ENCODE measurements at regions not wholly inside any gene's neighbourhood (a gene's known extent, or its start where the extent isn't known, plus 50 kb on each side); places are given as distances from the start of the nearest gene placed in this dataset.

DNA sequence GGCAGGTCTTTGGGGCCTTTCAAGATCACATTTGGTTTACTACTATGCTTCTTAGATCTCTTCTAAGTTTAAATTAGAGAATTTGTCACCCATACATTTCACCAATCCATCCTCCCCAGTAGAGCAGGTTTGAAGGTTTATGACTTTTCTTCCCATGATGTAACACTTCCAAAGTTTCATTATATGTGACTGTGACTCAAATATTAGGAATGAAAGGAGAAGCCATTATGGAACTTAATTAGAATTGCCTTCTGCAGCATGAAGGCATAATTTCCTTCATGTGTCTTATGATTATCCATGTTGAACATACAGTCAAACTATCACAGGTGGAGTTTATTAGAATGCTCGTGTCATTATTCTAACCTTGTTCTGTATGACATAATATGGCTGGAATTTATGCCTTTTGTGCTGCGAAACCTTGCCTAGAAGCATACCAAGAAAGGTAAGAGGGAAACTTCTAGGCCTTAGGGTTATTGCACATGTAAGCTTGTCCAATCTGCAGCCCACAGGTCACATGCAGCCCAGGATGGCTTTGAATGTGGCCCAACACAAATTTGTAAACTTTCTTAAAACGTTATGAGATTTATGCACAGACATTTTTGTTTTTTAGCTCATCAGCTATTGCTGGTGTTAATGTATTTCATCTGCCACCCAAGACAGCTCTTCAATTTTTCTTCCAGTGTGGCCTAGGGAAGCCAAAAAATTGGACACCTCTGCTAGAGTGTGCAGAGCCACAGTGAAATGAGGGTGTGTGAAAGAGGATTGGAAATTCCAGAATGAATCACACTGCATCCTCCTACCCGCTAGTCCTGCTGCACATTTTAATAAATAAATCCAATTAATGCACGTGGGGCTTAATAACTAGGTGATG lies 133.6 kb downstream of the TMEM26 start:
- H3K27me3 ChIP-seq (ENCODE audit: control insufficient read depth in 1 of 2, insufficient read depth in 2 of 2, low read length in 2 of 2), result no peaks in the 10 kb centered on the region
- H3K9ac ChIP-seq (ENCODE audit: low read depth in 1 of 2, low read length in 2 of 2), result no peak overlapping the region
- H3K4me1 ChIP-seq (ENCODE audit: control insufficient read depth in 1 of 2, insufficient read depth in 2 of 2, low read length in 2 of 2), result no peaks in the 10 kb centered on the region
- no peak overlapping the region for H3K4me3 ChIP-seq (ENCODE audit: low read depth in 1 of 2, low read length in 2 of 2)
- H3K9me3 ChIP-seq (ENCODE audit: control insufficient read depth in 1 of 2, low read length in 2 of 2), result no peaks in the 10 kb centered on the region
- no peaks in the 10 kb centered on the region for H3K36me3 ChIP-seq (ENCODE audit: control insufficient read depth in 1 of 2, insufficient read depth in 2 of 2, low read length in 2 of 2)
- no peak overlapping the region for H3K27ac ChIP-seq (ENCODE audit: low read depth, low read length)

DNA sequence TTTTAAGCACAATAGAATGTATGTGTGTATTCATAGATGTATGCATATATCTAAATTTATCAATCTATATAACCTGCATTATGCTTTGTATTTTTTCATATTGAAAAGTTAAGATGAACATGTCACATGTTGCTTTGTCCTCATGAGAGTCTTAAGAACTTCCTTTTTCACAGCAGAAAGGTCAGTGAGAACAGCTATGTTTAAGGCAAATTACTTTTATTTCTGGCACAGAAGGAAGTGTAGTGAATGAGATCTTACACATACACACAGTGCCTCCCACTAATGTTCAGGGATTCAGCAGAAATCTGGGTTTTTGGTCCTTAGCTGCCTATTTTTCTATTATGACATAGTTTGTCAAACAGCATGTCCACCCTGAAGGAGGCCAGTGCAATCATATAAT lies 134.8 kb downstream of the TMEM26 start:
- Histone ChIP-seq H3K9me3 (ENCODE audit: control insufficient read depth in 1 of 2, low read length in 2 of 2) (no peaks in the 10 kb centered on the region), H3K9ac (ENCODE audit: low read depth in 1 of 2, low read length in 2 of 2) (no peak overlapping the region), H3K4me1 (ENCODE audit: control insufficient read depth in 1 of 2, insufficient read depth in 2 of 2, low read length in 2 of 2) (no peaks in the 10 kb centered on the region), H3K4me3 (ENCODE audit: low read depth in 1 of 2, low read length in 2 of 2) (no peak overlapping the region), H3K27ac (ENCODE audit: low read depth, low read length) (no peak overlapping the region), H3K36me3 (ENCODE audit: control insufficient read depth in 1 of 2, insufficient read depth in 2 of 2, low read length in 2 of 2) (no peaks in the 10 kb centered on the region), H3K27me3 (ENCODE audit: control insufficient read depth in 1 of 2, insufficient read depth in 2 of 2, low read length in 2 of 2) (no peaks in the 10 kb centered on the region)

DNA sequence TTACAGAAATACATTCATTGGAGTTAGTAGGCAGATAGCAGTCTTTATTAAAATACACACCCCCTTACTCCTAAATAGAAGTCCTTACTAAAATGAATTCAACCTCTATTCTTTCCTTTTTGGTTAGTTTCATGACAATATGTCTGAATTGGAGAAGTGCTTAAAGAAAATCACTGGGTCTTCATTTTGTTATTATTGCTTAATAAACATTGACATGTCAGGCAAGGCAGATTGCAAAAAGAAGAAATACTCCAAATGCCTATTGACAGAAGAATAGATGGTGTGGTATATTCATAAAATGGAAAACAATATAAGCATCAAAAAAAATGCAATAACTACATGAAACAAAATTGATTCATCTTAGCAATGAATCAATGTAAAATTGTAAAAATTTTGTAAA lies 135.5 kb downstream of the TMEM26 start:
- Histone ChIP-seq H3K9ac (ENCODE audit: low read depth in 1 of 2, low read length in 2 of 2) (no peak overlapping the region), H3K4me1 (ENCODE audit: control insufficient read depth in 1 of 2, insufficient read depth in 2 of 2, low read length in 2 of 2) (no peaks in the 10 kb centered on the region), H3K9me3 (ENCODE audit: control insufficient read depth in 1 of 2, low read length in 2 of 2) (no peaks in the 10 kb centered on the region), H3K4me3 (ENCODE audit: low read depth in 1 of 2, low read length in 2 of 2) (no peak overlapping the region), H3K36me3 (ENCODE audit: control insufficient read depth in 1 of 2, insufficient read depth in 2 of 2, low read length in 2 of 2) (no peaks in the 10 kb centered on the region), H3K27ac (ENCODE audit: low read depth, low read length) (no peak overlapping the region), H3K27me3 (ENCODE audit: control insufficient read depth in 1 of 2, insufficient read depth in 2 of 2, low read length in 2 of 2) (no peaks in the 10 kb centered on the region)

DNA sequence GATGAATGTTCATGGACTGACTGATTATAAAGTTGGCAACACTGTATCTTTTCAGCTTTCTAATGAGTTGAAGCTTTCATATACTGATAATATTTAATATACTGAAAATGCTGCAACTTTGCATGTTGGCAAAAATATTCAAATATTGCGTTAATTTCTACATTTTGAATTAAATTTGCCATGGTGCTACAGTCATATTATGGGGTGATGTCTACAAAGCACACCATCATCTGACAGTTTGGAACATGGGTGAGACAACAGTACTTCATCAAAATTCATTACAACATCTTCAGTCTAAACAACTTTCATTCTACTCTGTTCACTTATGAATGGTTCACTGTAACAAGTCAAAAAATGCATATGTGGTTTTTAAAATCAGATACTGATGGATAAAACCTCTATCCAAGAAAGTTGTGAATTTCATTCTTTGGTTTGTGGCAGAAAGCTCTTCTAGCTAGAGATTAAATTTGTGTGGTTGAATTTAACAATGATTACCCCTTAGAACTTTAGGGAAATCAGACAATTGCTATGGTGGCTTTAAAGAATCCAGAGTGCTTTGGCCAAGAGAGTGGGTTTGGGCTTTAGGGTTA lies 136.4 kb downstream of the TMEM26 start:
- Histone ChIP-seq H3K4me1 (ENCODE audit: control insufficient read depth in 1 of 2, insufficient read depth in 2 of 2, low read length in 2 of 2) (no peaks in the 10 kb centered on the region), H3K36me3 (ENCODE audit: control insufficient read depth in 1 of 2, insufficient read depth in 2 of 2, low read length in 2 of 2) (no peaks in the 10 kb centered on the region), H3K9me3 (ENCODE audit: control insufficient read depth in 1 of 2, low read length in 2 of 2) (no peaks in the 10 kb centered on the region), H3K27ac (ENCODE audit: low read depth, low read length) (no peak overlapping the region), H3K4me3 (ENCODE audit: low read depth in 1 of 2, low read length in 2 of 2) (no peak overlapping the region), H3K27me3 (ENCODE audit: control insufficient read depth in 1 of 2, insufficient read depth in 2 of 2, low read length in 2 of 2) (no peaks in the 10 kb centered on the region), H3K9ac (ENCODE audit: low read depth in 1 of 2, low read length in 2 of 2) (no peak overlapping the region)

DNA sequence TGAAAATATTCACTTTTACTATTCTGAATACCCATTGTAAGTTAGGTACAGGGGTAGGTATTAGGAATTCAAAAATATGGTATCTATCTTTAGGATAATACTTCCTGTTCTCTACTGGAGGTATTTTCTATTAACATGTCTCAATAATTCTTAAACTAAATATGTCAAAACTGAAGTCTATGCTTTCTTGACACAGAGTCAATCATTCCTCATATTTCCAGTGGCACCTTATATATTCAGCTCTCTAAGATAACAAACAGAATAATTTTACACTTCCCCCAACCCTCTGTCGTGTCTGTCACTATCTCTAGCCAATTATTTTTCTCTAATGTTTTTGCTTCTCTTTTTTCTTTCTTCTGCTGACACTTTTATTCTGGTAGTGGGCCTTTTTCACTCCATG lies 138.9 kb downstream of the TMEM26 start:
- Histone ChIP-seq H3K4me3 (ENCODE audit: low read depth in 1 of 2, low read length in 2 of 2) (no peak overlapping the region), H3K9me3 (ENCODE audit: control insufficient read depth in 1 of 2, low read length in 2 of 2) (no peaks in the 10 kb centered on the region), H3K4me1 (ENCODE audit: control insufficient read depth in 1 of 2, insufficient read depth in 2 of 2, low read length in 2 of 2) (no peaks in the 10 kb centered on the region), H3K27me3 (ENCODE audit: control insufficient read depth in 1 of 2, insufficient read depth in 2 of 2, low read length in 2 of 2) (no peaks in the 10 kb centered on the region), H3K9ac (ENCODE audit: low read depth in 1 of 2, low read length in 2 of 2) (no peak overlapping the region), H3K27ac (ENCODE audit: low read depth, low read length) (no peak overlapping the region), H3K36me3 (ENCODE audit: control insufficient read depth in 1 of 2, insufficient read depth in 2 of 2, low read length in 2 of 2) (no peaks in the 10 kb centered on the region)

DNA sequence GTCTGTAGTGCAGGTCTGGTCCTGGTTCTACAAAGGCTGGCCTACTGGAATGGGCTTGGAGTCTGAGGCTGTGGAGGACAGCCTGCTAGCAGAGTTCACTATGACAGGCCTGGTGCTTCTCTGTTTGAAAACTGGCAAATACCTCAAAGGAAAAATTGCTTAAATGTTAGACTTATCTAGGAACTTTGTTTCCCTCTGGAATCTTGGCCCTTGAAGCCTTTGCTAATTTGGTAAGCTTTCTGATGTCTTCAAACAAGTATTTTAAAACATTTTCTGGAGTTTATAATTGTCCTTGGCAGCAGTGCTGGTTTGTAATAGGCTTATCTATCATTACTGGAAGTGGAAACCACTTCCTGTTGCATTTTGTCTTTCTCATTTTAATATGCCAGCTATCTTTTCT lies 139.7 kb downstream of the TMEM26 start:
- no peak overlapping the region for H3K27ac ChIP-seq (ENCODE audit: low read depth, low read length)
- H3K4me3 ChIP-seq (ENCODE audit: low read depth in 1 of 2, low read length in 2 of 2), result no peak overlapping the region
- no peak overlapping the region for H3K9ac ChIP-seq (ENCODE audit: low read depth in 1 of 2, low read length in 2 of 2)
- no peaks in the 10 kb centered on the region for H3K9me3 ChIP-seq (ENCODE audit: control insufficient read depth in 1 of 2, low read length in 2 of 2)
- no peaks in the 10 kb centered on the region for H3K36me3 ChIP-seq (ENCODE audit: control insufficient read depth in 1 of 2, insufficient read depth in 2 of 2, low read length in 2 of 2)
- no peaks in the 10 kb centered on the region for H3K27me3 ChIP-seq (ENCODE audit: control insufficient read depth in 1 of 2, insufficient read depth in 2 of 2, low read length in 2 of 2)
- H3K4me1 ChIP-seq (ENCODE audit: control insufficient read depth in 1 of 2, insufficient read depth in 2 of 2, low read length in 2 of 2), result no peaks in the 10 kb centered on the region

DNA sequence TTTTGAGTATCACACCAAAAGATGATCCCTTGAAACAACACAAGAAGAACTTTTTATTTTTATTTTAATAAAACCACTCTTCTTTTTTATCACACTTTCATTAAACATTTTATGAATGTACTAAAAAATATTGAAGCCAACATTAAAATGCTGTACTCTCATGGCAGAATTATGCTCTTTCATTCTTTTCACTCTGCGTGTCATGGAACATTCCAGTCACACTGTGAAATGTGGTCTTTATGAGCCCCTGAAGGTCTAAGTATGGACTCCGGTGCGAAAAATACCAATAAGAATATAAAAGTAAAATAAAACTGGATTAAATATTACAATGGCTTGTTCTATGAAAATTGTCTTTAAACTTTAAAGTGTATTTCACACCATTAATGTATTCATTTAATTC lies 148.4 kb downstream of the TMEM26 start:
- no peak overlapping the region for H3K9ac ChIP-seq (ENCODE audit: low read depth in 1 of 2, low read length in 2 of 2)
- H3K36me3 ChIP-seq (ENCODE audit: control insufficient read depth in 1 of 2, insufficient read depth in 2 of 2, low read length in 2 of 2), result no peaks in the 10 kb centered on the region
- no peak overlapping the region for H3K4me3 ChIP-seq (ENCODE audit: low read depth in 1 of 2, low read length in 2 of 2)
- no peaks in the 10 kb centered on the region for H3K27me3 ChIP-seq (ENCODE audit: control insufficient read depth in 1 of 2, insufficient read depth in 2 of 2, low read length in 2 of 2)
- no peaks in the 10 kb centered on the region for H3K4me1 ChIP-seq (ENCODE audit: control insufficient read depth in 1 of 2, insufficient read depth in 2 of 2, low read length in 2 of 2)
- H3K9me3 ChIP-seq (ENCODE audit: control insufficient read depth in 1 of 2, low read length in 2 of 2), result no peaks in the 10 kb centered on the region
- no peak overlapping the region for H3K27ac ChIP-seq (ENCODE audit: low read depth, low read length)

DNA sequence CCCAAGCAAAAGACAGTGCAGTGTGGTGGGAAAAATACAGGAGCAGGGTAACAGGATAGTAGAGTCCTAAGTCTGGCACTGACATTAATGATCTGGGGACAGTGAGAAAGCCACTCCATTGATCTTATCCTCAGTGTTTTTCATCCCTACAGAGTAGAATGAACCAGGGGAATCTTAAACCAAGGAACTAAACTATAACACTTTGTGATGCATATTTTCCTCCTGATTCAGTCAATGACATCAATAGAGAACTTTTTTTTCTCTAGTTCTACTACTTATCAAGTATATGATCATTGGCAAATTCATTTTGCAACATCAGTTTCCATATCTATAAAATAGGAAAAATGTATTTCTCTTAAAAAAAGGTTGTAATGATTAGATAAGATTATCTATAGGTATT lies 151.1 kb downstream of the TMEM26 start:
- Histone ChIP-seq H3K27ac (ENCODE audit: low read depth, low read length) (no peak overlapping the region), H3K9me3 (ENCODE audit: control insufficient read depth in 1 of 2, low read length in 2 of 2) (no peaks in the 10 kb centered on the region), H3K4me1 (ENCODE audit: control insufficient read depth in 1 of 2, insufficient read depth in 2 of 2, low read length in 2 of 2) (no peaks in the 10 kb centered on the region), H3K9ac (ENCODE audit: low read depth in 1 of 2, low read length in 2 of 2) (no peak overlapping the region), H3K36me3 (ENCODE audit: control insufficient read depth in 1 of 2, insufficient read depth in 2 of 2, low read length in 2 of 2) (no peaks in the 10 kb centered on the region), H3K4me3 (ENCODE audit: low read depth in 1 of 2, low read length in 2 of 2) (no peak overlapping the region), H3K27me3 (ENCODE audit: control insufficient read depth in 1 of 2, insufficient read depth in 2 of 2, low read length in 2 of 2) (no peaks in the 10 kb centered on the region)

DNA sequence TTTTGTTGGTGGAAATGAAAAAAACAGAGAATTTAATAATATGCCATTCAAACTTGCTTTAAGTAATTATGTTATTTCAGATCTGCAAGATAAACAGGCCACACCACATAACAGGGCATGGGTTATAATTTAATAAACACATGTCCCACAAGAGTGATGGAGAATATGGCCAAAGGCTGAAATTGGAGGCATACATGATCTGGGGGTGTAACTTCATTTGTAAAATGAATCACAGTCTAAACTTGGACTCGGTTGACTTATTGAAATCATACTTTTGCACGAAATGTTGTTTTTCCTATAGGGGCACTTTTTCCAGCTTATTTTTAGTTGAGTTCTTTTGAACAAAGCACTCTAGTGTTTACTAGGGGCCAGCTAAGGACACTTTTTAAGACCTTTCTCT lies 151.6 kb downstream of the TMEM26 start:
- no peaks in the 10 kb centered on the region for H3K36me3 ChIP-seq (ENCODE audit: control insufficient read depth in 1 of 2, insufficient read depth in 2 of 2, low read length in 2 of 2)
- no peak overlapping the region for H3K9ac ChIP-seq (ENCODE audit: low read depth in 1 of 2, low read length in 2 of 2)
- H3K4me3 ChIP-seq (ENCODE audit: low read depth in 1 of 2, low read length in 2 of 2), result no peak overlapping the region
- H3K27ac ChIP-seq (ENCODE audit: low read depth, low read length), result no peak overlapping the region
- no peaks in the 10 kb centered on the region for H3K4me1 ChIP-seq (ENCODE audit: control insufficient read depth in 1 of 2, insufficient read depth in 2 of 2, low read length in 2 of 2)
- H3K9me3 ChIP-seq (ENCODE audit: control insufficient read depth in 1 of 2, low read length in 2 of 2), result no peaks in the 10 kb centered on the region
- H3K27me3 ChIP-seq (ENCODE audit: control insufficient read depth in 1 of 2, insufficient read depth in 2 of 2, low read length in 2 of 2), result no peaks in the 10 kb centered on the region

DNA sequence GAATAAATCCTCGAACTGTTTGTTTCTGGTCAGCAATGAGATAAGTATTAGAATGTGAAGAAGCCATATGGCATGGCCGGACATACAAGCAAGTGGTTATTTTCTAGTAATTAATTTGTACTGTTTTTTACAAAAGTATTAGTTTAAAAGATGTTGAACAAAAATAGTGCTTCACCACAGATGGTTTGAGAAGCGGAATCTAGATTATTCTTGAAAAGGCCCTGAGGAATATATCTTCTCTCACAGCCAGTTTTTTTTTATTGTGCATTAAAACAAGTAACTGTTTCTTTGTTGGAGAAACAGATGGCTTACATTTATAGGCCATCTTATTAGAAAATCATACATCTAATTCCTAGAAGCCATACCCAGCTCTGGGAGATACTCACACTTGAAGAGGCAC lies 153.3 kb downstream of the TMEM26 start:
- Histone ChIP-seq H3K27me3 (ENCODE audit: control insufficient read depth in 1 of 2, insufficient read depth in 2 of 2, low read length in 2 of 2) (no peaks in the 10 kb centered on the region), H3K4me3 (ENCODE audit: low read depth in 1 of 2, low read length in 2 of 2) (no peak overlapping the region), H3K9ac (ENCODE audit: low read depth in 1 of 2, low read length in 2 of 2) (no peak overlapping the region), H3K36me3 (ENCODE audit: control insufficient read depth in 1 of 2, insufficient read depth in 2 of 2, low read length in 2 of 2) (no peaks in the 10 kb centered on the region), H3K4me1 (ENCODE audit: control insufficient read depth in 1 of 2, insufficient read depth in 2 of 2, low read length in 2 of 2) (no peaks in the 10 kb centered on the region), H3K9me3 (ENCODE audit: control insufficient read depth in 1 of 2, low read length in 2 of 2) (no peaks in the 10 kb centered on the region), H3K27ac (ENCODE audit: low read depth, low read length) (no peak overlapping the region)
